Ramos (cell line): ENCODE measurements at regions not wholly inside any gene's neighbourhood (a gene's known extent, or its start where the extent isn't known, plus 50 kb on each side); places are given as distances from the start of the nearest gene placed in this dataset.

Experiments used
- in situ Hi-C: fragments of 300-500 bp; cut with MboI; formaldehyde crosslinking; loops from one replicate; pipeline ENCODE4 v1.14.3; 2022; ENCODE audit warnings: low sequenced_read_pairs; ENCODE audit not compliant: unreplicated experiment

DNA sequence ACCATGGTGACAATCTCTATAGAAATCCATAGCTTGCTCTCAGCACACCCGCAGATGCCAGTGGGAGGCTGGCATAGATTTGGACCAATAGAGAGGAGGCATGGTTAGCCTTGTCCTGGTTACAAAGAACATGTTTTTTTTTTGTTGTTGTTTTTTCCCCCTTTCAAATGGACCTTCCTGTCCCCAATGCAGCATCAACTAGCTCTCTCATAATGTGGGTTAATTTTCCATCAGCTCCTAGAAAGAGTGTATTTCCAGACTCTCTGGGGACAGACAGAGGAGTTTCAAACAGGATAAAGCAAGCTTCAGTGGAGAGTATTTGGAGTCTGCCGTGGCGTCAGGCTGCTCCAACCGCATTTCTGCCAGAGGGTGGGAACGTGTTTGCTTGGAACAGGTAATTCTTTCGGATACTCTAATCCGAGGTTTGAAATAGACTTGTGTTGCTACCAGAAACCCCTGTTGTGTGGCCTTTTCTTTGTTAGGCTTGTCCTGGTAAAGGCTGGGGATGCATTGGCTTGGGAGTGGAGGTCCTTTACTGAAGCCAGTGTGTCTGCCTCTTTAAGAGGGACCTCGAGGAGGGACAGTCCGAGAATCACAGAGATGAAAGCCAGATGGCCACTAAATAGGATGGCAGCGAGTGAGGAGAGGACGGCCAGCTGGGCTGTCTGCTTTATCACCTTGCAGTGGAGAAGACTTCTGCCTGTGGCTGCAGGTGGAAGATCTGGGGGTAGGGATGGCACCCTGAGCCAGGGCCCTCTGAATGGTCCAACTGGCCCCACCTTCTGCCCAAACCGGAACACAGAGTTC lies 130.5 kb upstream of the CPEB4 start:
- in situ Hi-C loops: no loop called here

DNA sequence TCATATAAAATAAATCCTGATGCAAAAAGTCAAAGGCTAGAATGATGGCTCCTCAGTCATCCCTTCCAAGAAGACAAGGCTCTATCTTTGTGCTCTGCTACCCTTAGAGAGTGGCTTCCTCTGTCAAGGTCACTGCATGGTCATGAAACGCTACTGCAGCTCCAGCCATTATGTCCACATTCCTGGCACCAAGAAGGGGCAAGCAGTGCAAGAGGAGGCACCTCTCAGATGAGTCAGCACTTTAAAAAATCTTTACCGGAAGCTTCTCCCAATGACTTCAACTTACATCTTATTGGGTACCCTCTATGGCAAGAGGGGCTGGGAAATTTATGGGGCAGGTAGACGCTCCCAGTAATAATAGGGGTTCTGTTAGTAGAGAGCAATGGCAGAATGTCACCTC lies 129.5 kb upstream of the CPEB4 start:
- in situ Hi-C loops: no loop called here

DNA sequence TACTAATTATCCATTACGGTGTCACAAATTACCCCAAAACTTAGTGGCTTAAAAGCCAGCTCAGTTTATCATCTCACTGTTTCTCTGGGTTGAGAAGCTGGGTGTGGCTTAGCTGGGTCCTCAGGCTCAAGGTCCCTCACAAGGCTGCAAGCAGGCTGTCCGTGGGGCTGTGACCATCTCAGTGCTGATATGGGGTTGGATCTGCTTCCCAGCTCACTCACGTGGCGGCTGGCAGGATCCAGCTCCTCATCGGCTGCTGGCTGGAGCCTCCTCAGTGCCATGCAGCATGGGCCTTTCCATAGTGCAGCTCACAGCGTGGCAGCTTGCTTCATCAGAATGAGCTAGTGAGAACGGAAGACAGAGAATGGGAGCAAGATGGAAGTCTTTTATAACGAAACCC lies 128.5 kb upstream of the CPEB4 start:
- in situ Hi-C loops: no loop called here

DNA sequence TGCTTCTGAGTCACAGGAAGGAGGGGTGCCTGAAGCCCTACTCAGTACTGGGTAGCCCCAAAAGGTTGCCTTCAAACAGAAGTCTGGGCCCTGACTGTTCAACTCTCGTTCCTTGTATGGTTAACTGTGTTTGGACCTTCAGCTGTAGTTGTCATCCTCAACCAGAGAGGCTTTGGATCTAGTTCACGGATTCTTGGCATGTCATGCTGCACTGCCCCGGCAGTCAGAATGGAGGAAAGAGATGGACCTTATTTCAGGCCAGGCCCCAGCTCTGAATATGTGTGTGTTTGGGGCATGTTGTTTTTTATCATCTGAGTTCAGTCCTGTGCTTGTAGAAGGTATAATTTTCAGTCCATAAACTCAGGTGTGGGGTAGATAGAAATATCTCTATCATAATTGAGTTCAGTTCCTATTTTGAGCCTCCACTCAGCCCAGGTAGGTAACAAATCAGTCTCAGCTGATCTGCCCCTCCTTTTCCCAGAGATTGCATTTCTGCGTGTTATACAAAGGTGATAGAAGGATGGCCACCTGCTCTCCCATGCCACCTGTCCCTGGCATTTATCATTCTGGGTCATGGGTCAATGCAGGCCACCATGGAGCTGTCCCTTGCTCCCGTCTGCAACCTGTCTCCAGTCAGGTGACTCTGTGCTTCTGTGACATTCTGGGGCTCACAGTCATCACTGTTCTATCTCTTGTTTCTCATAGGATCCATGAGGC lies 127.5 kb upstream of the CPEB4 start:
- in situ Hi-C loops: no loop called here

DNA sequence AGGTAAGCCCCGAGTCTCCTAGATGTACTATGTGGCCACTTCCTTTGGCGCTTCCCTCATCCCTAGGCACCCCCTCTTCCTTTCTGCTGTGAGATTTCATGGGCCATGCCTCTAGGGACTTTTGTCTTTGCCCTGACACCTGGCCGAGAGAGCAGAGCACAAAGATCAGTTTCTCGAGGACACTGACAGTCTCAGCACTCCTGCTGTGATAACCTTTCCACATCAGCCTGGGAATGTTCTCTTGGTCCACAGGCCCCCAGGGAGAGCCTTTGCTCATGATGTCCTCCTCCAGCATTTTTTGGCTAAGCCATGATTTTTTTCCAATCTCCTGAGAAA lies 127.0 kb upstream of the CPEB4 start:
- in situ Hi-C loops: no loop called here

DNA sequence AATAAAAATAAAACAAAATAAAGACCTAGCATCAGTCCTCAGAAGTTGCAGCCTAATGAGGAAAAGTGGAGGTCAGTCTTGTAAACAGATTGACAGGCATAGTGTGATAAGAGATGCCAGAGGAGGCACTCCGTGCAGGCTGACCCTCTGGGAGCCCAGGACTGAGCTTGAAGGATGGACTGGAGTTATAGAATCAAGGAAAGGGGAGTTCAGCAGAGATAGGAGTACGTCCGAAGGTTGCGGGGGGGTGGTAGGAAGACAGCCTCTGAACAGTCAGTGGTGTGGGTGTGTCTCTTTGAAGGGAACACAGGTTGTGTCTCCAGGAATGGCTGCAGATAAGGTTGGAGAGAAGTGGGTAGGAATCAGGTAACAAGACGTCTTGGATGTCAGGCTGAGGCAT lies 126.1 kb upstream of the CPEB4 start:
- in situ Hi-C loops: no loop called here

DNA sequence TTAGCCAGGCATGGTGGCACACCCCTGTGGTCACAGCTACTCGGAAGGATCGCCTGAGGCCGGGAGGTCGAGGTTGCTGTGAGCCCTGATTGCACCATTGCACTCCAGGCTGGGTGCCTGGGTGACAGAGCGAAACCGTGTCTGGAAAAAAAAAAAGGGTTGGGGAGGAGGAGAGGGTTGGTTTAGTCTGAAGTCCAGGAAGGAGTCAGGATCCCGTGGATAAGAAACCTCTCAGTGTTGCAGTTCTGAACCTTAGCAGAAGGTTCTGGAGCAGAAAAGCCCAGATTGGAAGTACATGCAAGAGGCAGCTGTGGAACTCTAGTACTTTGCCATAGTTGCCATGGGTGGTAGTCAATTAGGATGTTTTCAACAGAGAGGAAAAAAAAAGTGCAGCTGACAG lies 125.2 kb upstream of the CPEB4 start:
- in situ Hi-C loops: no loop called here

DNA sequence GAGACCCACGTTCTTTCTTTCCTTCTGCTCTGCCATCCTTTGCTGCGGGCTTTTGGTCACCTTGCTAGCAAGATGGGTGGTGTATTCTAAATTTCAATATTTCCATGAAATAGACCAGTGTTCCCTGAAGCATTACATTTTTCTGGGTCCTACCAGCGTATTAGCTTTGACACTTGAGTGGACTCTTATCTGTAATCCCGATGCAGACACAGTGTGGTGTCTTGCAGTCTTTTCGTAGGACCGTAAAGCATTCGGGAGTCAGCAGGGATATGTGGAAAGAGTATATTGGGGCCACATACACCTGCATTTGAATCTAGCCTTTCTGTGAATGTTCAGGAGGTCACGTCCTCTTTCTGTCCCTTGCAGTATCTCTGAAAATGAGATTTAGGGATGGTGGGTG lies 124.7 kb upstream of the CPEB4 start:
- in situ Hi-C loops: no loop called here

DNA sequence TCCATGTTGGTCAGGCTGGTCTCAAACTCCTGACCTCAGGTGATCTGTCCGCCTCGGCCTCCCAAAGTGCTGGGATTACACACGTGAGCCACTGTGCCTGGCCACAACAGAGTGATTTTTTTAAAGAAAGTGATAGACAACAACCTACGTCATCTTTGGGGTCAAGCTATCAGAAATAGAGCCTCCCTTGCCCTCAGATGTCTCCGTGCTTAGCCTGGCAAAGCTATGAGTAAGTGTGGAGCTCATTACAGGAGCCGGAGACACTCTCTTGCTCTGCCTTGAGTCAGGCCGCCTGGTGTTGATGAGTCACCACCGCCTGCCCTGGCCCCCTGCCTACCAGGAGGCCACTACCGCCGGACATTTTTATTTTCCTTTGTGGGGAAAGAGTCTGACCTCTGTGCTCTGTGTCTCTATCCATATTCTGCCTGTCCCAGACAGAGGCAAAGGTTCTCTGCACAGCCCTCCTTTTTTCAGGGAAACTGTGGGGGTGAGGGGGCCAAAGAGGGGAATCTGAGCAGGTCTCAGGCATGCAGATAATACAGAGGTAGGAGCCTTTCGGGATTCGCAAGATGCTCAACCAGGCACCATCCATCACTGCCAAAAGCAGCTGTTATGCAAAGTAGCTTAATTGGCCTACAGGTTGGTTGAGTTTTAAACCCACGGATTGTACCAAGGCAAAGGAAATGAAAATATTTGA lies 123.7 kb upstream of the CPEB4 start:
- in situ Hi-C loops: no loop called here

DNA sequence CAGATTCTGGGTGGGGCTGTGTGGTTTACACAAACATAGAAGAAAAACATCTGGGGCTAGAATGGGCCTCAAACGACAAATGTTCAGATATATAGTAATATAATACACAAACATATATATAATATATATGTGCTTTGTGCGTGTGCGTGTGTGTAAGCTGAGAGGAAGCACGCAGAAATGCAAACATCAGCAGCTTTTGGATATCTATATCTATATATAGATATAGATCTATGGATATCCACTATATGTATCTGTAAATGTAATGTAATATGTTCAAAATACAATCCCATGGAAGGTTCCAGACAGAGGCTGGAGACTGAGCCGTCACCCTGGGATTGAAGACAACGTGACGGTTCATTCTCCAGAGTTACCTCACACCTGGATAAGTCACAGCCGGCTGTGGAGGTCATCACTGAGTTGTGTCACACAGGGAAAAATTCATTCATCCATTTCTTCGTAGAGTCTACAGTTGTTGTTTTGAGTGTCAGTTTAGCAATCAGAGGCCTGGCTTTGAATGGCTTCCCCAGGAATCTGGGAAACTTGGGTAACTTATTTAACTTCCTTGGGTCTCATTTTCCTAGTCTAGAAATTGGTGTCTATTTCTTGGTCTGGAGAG lies 123.0 kb upstream of the CPEB4 start:
- in situ Hi-C loops: no loop called here

DNA sequence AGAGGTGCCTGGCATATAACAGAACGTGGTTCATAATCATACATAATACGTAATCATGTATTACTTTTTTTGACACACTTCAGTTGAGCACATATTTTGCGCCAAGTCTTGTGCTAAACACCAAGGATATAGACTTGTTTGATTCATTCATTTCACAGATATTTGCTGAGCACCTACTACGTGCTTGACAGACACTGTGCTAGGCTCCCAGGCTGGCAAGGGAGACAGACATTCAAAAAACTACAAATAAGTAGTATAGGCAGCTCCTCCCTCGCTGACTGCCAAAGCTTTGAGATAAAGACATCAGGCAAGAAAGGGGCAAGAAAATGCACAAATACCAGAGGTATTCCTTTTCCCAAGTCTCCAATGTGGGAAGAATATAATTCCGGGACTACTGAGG lies 122.5 kb upstream of the CPEB4 start:
- in situ Hi-C loops: no loop called here

DNA sequence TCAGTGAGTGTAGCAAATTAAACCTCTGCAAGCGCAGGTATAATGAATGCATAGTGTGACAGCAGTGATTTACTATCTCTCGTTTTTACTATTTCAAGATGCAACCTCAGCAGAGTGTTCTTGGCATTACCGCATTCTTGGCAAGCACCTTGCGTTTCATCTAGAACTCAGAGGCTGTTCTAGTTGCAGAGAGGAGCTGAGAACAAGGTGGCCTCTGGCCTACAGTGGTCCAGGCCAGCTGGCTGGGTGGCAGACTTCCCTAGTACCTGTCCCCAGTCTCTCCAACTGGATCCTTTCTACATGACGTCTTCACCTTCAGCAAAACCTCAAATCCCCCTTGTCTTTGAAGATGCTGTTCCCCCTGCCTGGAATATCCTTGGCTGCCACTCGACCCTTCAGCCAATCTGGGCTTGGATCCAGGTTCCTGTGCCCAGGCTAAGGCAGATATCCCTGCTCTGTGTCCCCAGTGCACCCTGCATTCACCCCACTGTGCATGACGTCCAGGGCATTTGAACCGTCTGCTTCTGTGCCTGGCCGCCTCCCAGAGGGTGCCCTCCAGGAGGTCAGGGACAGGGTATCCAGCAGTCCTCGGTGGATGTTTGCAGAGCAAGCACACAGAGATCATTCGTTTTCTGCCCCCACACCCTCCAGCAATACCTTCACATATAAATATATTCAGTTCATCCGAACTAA lies 120.4 kb upstream of the CPEB4 start:
- in situ Hi-C loops: no loop called here

DNA sequence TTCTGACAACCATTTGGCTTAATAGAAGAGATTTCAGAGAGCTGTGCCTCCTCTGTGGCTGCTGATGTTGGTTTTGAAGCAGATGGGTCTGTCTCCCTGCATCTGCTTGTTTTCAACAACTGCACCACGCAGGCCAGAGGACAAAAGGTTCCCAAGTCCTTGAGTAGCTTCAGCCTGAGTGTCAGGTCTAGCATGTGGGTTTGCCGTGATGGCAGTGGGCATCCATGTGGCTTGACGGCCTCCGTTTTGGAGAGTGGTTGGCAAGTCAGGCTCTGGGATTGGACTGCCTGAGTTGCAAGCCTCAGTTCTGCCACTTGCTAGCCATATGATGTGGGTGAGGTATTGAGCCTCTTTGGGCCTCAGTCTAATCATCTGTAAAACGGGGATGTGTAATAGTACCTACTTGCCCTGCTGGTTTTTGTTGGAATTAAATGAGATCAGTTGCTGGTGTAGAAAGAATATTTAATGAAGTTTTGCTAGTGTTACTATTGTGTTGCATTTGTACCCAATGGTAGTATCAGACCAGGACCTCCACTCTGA lies 119.8 kb upstream of the CPEB4 start:
- in situ Hi-C loops: no loop called here

DNA sequence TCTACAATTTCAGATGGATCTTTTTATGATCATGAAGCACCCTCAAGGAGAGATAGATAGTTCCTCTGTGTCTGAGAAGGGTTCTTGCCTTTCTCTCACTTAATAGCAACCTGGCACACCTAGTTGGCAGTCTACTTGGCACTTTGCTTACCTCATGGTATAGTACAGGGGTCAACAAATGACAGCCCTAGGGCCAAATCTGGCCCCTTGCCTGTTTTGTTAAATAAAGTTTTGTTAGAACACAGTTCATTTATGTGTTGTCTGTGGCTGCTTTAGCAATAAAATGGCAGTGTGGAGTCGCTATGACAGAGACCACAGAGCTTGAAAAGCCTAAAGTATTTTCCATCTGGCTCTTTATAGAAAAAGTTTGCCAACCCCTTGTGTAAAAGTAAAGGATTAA lies 119.3 kb upstream of the CPEB4 start:
- in situ Hi-C loops: no loop called here

DNA sequence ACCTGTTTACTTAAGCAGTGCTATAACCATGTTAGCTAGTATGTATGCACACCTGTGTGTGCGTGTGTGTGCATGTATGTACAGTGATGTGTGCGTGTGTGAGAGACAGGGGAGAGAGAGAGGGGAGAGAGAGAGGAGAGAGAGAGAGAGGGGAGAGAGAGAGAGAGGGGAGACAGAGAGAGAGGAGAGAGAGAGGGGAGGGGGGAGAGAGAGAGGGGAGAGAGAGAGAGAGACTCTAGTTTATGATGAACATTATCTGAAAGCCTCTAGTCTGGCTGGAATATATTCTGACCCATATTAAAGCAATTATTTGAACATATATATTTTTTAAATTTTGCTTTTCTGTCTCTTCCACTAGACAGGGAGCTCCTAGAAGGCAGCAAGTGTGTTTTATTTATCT lies 117.5 kb upstream of the CPEB4 start:
- in situ Hi-C loops: no loop called here

DNA sequence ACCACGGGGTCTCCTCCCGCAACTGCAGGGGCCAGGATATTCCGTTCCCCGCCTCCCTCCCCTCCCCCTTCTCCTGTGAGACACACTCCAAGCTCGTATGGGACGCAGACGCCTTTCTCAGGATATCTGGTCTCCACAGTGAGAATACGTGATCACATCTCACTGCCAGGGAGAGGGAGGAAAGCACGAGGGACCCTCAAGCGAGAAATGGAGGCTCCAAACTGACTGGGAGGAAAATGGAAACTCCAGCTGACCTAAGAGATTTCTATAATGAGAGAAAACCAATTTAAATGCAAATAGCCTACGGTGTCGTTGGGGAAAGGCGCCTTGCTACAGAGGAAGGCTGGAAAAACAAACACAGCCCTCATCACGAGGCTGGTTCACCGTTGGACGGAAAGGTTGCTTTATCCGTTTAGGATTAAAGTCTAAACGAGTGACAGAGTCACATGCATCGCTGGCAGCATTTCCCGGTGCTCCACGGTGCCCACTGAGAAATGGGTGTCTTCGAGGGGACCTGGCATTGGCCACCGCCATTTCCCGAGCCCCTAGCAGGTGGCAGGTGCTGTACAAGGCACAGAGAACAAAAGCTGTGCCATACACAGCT lies 116.9 kb upstream of the CPEB4 start:
- in situ Hi-C loops: no loop called here

DNA sequence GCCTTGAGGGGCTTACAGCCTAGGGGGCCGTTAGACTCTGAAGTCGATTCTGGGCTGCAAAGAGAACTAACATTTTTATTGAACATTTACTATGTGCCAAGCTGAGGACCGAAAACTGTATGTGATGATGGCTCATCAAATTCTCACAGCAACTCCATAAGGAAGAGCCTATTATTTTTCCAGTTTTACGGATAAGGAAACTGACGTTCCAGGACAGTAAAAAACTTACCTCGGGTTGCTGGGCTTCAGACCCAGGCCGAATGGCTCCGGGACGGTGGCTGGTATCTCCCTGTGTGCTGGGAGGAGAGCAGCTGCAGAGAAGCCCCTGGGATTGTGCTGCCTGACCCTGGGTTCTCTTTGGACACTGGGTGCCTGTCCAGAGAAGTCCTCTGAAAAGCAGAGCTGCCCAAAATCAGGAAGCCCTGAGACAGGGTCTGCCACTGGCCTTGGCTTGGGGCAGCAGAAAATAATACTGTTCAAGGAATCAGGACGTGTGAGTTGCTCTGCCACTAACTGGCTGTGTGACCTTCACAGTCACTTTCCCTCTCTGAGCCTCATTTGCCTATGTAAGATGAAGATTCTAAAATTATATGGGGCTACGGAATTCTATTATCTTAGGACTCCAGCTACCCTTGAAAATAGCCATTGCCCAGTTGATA lies 116.3 kb upstream of the CPEB4 start:
- in situ Hi-C loops: no loop called here

DNA sequence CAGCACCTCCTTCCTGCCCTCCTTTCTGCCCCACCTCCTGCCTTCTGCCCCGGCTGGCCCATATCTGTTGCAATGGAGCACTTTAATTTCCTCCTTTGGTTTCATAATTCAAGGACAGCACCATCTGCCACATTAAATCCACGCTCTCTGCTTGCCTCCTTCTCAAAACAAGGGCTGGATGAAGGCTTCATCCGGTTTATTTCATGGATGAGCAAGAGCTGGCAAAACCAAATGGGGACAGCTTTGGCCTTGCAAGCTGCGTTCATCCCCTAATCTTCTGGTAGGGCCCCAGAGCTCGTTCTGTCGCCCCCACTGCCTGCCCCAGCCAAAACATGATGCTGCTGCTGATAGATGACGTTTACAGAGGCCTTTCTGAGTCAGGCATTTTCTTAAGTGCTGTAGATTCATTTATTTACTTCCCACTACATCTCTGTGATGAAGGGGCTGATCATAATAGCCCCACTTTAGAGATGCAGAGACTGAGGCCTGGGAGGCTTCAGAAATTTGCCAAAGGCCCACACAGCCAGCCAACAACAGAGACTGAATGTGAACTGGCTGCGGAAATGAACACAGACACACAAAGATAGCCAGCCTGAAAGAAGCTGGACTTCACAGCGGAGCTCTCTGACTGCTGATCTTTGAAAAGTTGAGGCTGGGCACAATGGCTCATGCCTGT lies 115.6 kb upstream of the CPEB4 start:
- in situ Hi-C loops: no loop called here

DNA sequence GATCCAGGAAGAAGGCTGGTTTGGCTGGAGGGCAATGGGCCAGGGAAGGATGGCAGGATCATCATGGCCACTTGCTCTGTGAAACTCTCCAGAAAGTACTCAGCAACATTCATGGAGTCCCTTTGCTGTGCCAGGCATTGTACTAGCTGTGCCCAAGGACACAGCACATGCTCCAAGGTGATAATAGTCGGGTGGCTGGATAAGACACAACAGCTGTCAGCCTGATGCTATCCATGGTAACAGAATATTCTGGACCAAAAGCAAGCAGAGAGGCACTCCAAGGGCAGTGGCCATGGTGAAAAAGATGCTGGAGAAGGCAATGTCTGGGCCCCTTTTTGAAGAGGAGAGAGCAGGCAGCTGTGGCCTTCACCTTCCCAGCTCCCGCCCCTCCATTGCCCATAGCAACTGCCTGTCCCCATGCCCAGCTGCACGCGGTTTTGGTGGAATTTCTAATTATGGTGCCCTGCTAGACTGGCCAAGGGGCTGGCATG lies 113.8 kb upstream of the CPEB4 start:
- in situ Hi-C loops: no loop called here
